SK-N-SH treated with all-trans-retinoic acid at 6 μM for 48 hours (cell line): ENCODE measurements at regions not wholly inside any gene's neighbourhood (a gene's known extent, or its start where the extent isn't known, plus 50 kb on each side); places are given as distances from the start of the nearest gene placed in this dataset.

ENCODE experiments used
- ATAC-seq: fragments of 200-7000 bp; cut with Tn5 transposase; 3 replicates; pipeline ENCODE4 v1.9.1; 2020; ENCODE audit warnings: mild to moderate bottlenecking, moderate library complexity
- ARNTL ChIP-seq: fragments of 450-650 bp; formaldehyde crosslinking; IDR thresholded peaks from 2 replicates; pipeline ENCODE4 v1.5.0; 2020; ENCODE audit warnings: low read depth, mild to moderate bottlenecking, moderate library complexity, borderline replicate concordance
- BACH2 ChIP-seq: fragments of 250-450 bp; sonication (Bioruptor Pico); IDR thresholded peaks from 2 replicates; pipeline ENCODE4 v1.9.0; 2021; ENCODE audit warnings: mild to moderate bottlenecking, borderline replicate concordance
- CREB5 ChIP-seq: fragments of 250-450 bp; sonication (Bioruptor Pico); IDR thresholded peaks from 2 replicates; pipeline ENCODE4 v1.5.1; 2020; ENCODE audit warnings: low read depth, mild to moderate bottlenecking, moderate library complexity
- CSDC2 ChIP-seq: fragments of 250-450 bp; sonication (Bioruptor Pico); IDR thresholded peaks from 2 replicates; pipeline ENCODE4 v1.5.0; 2020; ENCODE audit warnings: mild to moderate bottlenecking, moderate library complexity
- CSRNP3 ChIP-seq: fragments of 250-450 bp; sonication (Bioruptor Pico); IDR thresholded peaks from 2 replicates; pipeline ENCODE4 v1.5.1; 2021; ENCODE audit warnings: mild to moderate bottlenecking, moderate library complexity
- ESRRG ChIP-seq: fragments of 250-450 bp; sonication (Bioruptor Pico); IDR thresholded peaks from 2 replicates; pipeline ENCODE4 v1.6.1; 2021; ENCODE audit warnings: mild to moderate bottlenecking
- ISL1 ChIP-seq: fragments of 250-450 bp; sonication (Bioruptor Pico); IDR thresholded peaks from 2 replicates; pipeline ENCODE4 v2.1.2; 2022; ENCODE audit warnings: mild to moderate bottlenecking, moderate library complexity
- OSR1 ChIP-seq: fragments of 250-450 bp; sonication (Bioruptor Pico); IDR thresholded peaks from 2 replicates; pipeline ENCODE4 v1.8.0; 2022; ENCODE audit warnings: moderate library complexity, mild to moderate bottlenecking, inconsistent platforms
- PATZ1 ChIP-seq: fragments of 250-450 bp; sonication (Bioruptor Pico); IDR thresholded peaks from 2 replicates; pipeline ENCODE4 v1.8.0; 2020; ENCODE audit warnings: mild to moderate bottlenecking, moderate library complexity, borderline replicate concordance
- POU6F1 ChIP-seq: fragments of 250-450 bp; sonication (Bioruptor Pico); IDR thresholded peaks from 2 replicates; pipeline ENCODE4 v1.8.0; 2021; ENCODE audit warnings: low read depth, mild to moderate bottlenecking, moderate library complexity, borderline replicate concordance
- PPARA ChIP-seq: fragments of 250-450 bp; sonication (Bioruptor Pico); IDR thresholded peaks from 2 replicates; pipeline ENCODE4 v1.5.0; 2020; ENCODE audit warnings: mild to moderate bottlenecking, borderline replicate concordance
- RARB ChIP-seq: fragments of 250-450 bp; sonication (Bioruptor Pico); IDR thresholded peaks from 2 replicates; pipeline ENCODE4 v1.8.0; 2021; ENCODE audit warnings: mild to moderate bottlenecking, moderate library complexity
- SNAI2 ChIP-seq: fragments of 250-450 bp; sonication (Bioruptor Pico); IDR thresholded peaks from 2 replicates; pipeline ENCODE4 v1.5.0; 2020; ENCODE audit warnings: mild to moderate bottlenecking, moderate library complexity
- TCF4 ChIP-seq: fragments of 250-450 bp; sonication (Bioruptor Pico); IDR thresholded peaks from 2 replicates; pipeline ENCODE4 v1.8.0; 2021; ENCODE audit warnings: mild to moderate bottlenecking, moderate library complexity, borderline replicate concordance
- TOX ChIP-seq: fragments of 250-450 bp; sonication (Bioruptor Pico); IDR thresholded peaks from 2 replicates; pipeline ENCODE4 v1.8.0; 2021; ENCODE audit warnings: mild to moderate bottlenecking, moderate library complexity, borderline replicate concordance
- TSHZ2 ChIP-seq: fragments of 250-450 bp; sonication (Bioruptor Pico); IDR thresholded peaks from 2 replicates; pipeline ENCODE4 v1.5.0; 2020; ENCODE audit warnings: mild to moderate bottlenecking, moderate library complexity
- ZC3H10 ChIP-seq: fragments of 250-450 bp; sonication (Bioruptor Pico); IDR thresholded peaks from 2 replicates; pipeline ENCODE4 v1.5.1; 2021; ENCODE audit warnings: mild to moderate bottlenecking, moderate library complexity
- ZFP30 ChIP-seq: fragments of 450-650 bp; formaldehyde crosslinking; IDR thresholded peaks from 2 replicates; pipeline ENCODE4 v1.5.0; 2022; ENCODE audit warnings: mild to moderate bottlenecking, moderate library complexity
- ZNF565 ChIP-seq: fragments of 450-650 bp; formaldehyde crosslinking; conservative IDR thresholded peaks from 2 replicates; pipeline ENCODE4 v1.5.0; 2020; ENCODE audit warnings: low read depth, mild to moderate bottlenecking, moderate library complexity
- ZNF70 ChIP-seq: fragments of 450-650 bp; formaldehyde crosslinking; IDR thresholded peaks from 2 replicates; pipeline ENCODE4 v1.5.0; 2020; ENCODE audit warnings: mild to moderate bottlenecking, moderate library complexity
- ZNF8 ChIP-seq: fragments of 450-650 bp; formaldehyde crosslinking; IDR thresholded peaks from 2 replicates; pipeline ENCODE4 v1.5.0; 2020; ENCODE audit warnings: mild to moderate bottlenecking, moderate library complexity

GRCh38 chr16:65666132-65666941, 544.5 kb upstream of the CDH11 start:
- no peak for ATAC-seq
- TF ChIP-seq ARNTL (CRISPR knock-in tag) (no peak), CSDC2 (CRISPR knock-in tag) (no peak), PATZ1 (no peak), CREB5 (CRISPR knock-in tag) (no peak), POU6F1 (CRISPR knock-in tag) (no peak), TOX (no peak), TCF4 (CRISPR knock-in tag) (no peak), ZNF565 (CRISPR knock-in tag) (no peak), ZNF8 (CRISPR knock-in tag) (no peak), ESRRG (no peak), ZFP30 (CRISPR knock-in tag) (no peak), ISL1 (no peak), ZNF70 (CRISPR knock-in tag) (no peak), BACH2 (CRISPR knock-in tag) (no peak), SNAI2 (CRISPR knock-in tag) (no peak), CSRNP3 (CRISPR knock-in tag) (no peak), TSHZ2 (CRISPR knock-in tag) (no peak), OSR1 (no peak), ZC3H10 (no peak), RARB (CRISPR knock-in tag) (no peak)
- TF ChIP-seq, all 23 proteins: peak for 0

- no peak for TF ChIP-seq TSHZ2 (CRISPR knock-in tag)
- TF ChIP-seq CSRNP3 (CRISPR knock-in tag): no peak
- TF ChIP-seq ZNF8 (CRISPR knock-in tag): no peak
- no peak for TF ChIP-seq PPARA (CRISPR knock-in tag)
- TF ChIP-seq ZC3H10: no peak
- no peak for TF ChIP-seq PATZ1
- no peak for TF ChIP-seq SNAI2 (CRISPR knock-in tag)
- ATAC-seq: no peak
Observed at GRCh38 chr16:65665586-65665985, 543.7 kb upstream of the CDH11 start.
